T-helper 22 cell (primary cell): ENCODE measurements at regions not wholly inside any gene's neighbourhood (a gene's known extent, or its start where the extent isn't known, plus 50 kb on each side); places are given as distances from the start of the nearest gene placed in this dataset.
A peak's percentile ranks its signal among the peaks of the same experiment; 100 is the strongest.
"Not testable (repeated sequence)": the region's sequence is repeated elsewhere in the genome, so short reads cannot be mapped to it uniquely, and the experiment has no call there.

Source experiments
- DNase-seq: peaks from one replicate; pipeline ENCODE4 v3.0.0-alpha.2; 2020; ENCODE audit warnings: low read depth

- no peak for DNase-seq
Observed at GRCh38 chr5:160479220-160479619, 57.6 kb downstream of the PTTG1 start.

- no peak for DNase-seq
Observed at GRCh38 chr5:160479926-160480325, 58.3 kb downstream of the PTTG1 start.

- DNase-seq = no peak
Observed at GRCh38 chr5:160480652-160481051, 59.0 kb downstream of the PTTG1 start.

GRCh38 chr5:160484678-160485077 is 63.0 kb downstream of the PTTG1 start:
- no peak for DNase-seq

- DNase-seq = no peak
Observed at GRCh38 chr5:160485364-160485969, 63.8 kb downstream of the PTTG1 start.

- peak; percentile 43 for DNase-seq
Observed at GRCh38 chr5:160486573-160486972, 64.9 kb downstream of the PTTG1 start.

GRCh38 chr5:160488394-160489325 is 67.0 kb downstream of the PTTG1 start:
- DNase-seq = no peak

- no peak for DNase-seq
Observed at GRCh38 chr5:160491438-160491837, 69.8 kb downstream of the PTTG1 start.

GRCh38 chr5:160492565-160492964 is 70.9 kb downstream of the PTTG1 start:
- DNase-seq = no peak

GRCh38 chr5:160493806-160494338 is 72.2 kb downstream of the PTTG1 start:
- DNase-seq = no peak

GRCh38 chr5:160494451-160494850 is 72.8 kb downstream of the PTTG1 start:
- DNase-seq = no peak

- DNase-seq = no peak
Observed at GRCh38 chr5:160496334-160496733, 74.7 kb downstream of the PTTG1 start.

GRCh38 chr5:160496784-160497183 is 75.1 kb downstream of the PTTG1 start:
- DNase-seq = no peak

- no peak for DNase-seq
Observed at GRCh38 chr5:160497878-160498277, 76.2 kb downstream of the PTTG1 start.

GRCh38 chr5:160498441-160499043 is 76.9 kb downstream of the PTTG1 start:
- DNase-seq = not testable (repeated sequence)

- DNase-seq = no peak
Observed at GRCh38 chr5:160500786-160501779, 79.4 kb downstream of the PTTG1 start.

GRCh38 chr5:160504906-160505305 is 83.3 kb downstream of the PTTG1 start:
- DNase-seq = no peak

GRCh38 chr5:160506006-160507004 is 84.7 kb downstream of the PTTG1 start:
- DNase-seq = peak; percentile 79

- DNase-seq = no peak
Observed at GRCh38 chr5:160507221-160507721, 85.6 kb downstream of the PTTG1 start.

- peak; percentile 43 for DNase-seq
Observed at GRCh38 chr5:160508780-160509361, 87.2 kb downstream of the PTTG1 start.
